T-cell (primary cell): ENCODE measurements at regions not wholly inside any gene's neighbourhood (a gene's known extent, or its start where the extent isn't known, plus 50 kb on each side); places are given as distances from the start of the nearest gene placed in this dataset.

Source experiments
- ATAC-seq, 4 experiments: fragments of 200-7000 bp in 3 of 4; fragments of 150-1000 bp in 1 of 4; cut with Tn5 transposase; replicated peaks in 1 of 4; 1 replicate in 3 of 4; 2 replicates in 1 of 4; pipeline ENCODE4 v1.10.0; 2021; ENCODE audit warnings: moderate library complexity in 3 of 4, mild to moderate bottlenecking in 2 of 4, moderate number of reproducible peaks in 1 of 4
- CTCF ChIA-PET, 2 donors: fragments of 300-600 bp; sonication (Branson Sonifier 250); formaldehyde crosslinking; loops; one replicate each; lab custom pipeline; 2022; ENCODE audit warnings: antibody characterized with exemption in 2 of 2; lab: Charles Lee
- POLR2A ChIA-PET, 2 donors: fragments of 300-600 bp; sonication (Branson Sonifier 250); formaldehyde crosslinking; loops; one replicate each; lab custom pipeline; 2022; ENCODE audit warnings: antibody characterized with exemption in 2 of 2; lab: Charles Lee
- DNase-seq, 35 experiments: peaks; one replicate each; pipeline versions ENCODE4 v3.0.0 to v3.0.0-alpha.2; 2013 to 2023
- H3K27ac ChIP-seq: one replicate; pipeline ENCODE4 v1.5.1; 2013; ENCODE audit warnings: low read length
- H3K27me3 ChIP-seq, 2 experiments: replicated peaks in 1 of 2; 1 replicate in 1 of 2; 2 replicates in 1 of 2; pipeline versions ENCODE4 v1.6.1 to v1.7.0; 2013; ENCODE audit warnings: low read length in 1 of 2, mixed read lengths in 1 of 2; ENCODE audit not compliant: control insufficient read depth in 2 of 2, insufficient read depth in 2 of 2; ENCODE audit errors: extremely low read depth in 1 of 2
- H3K36me3 ChIP-seq, 2 donors: 1 replicate in 1 of 2; 2 replicates in 1 of 2; pipeline versions ENCODE4 v1.6.1 to v1.7.0; 2013; ENCODE audit warnings: low read length in 1 of 2; ENCODE audit not compliant: control insufficient read depth in 2 of 2, insufficient read depth in 1 of 2; ENCODE audit errors: extremely low read depth in 1 of 2
- H3K4me1 ChIP-seq, 2 experiments: 1 replicate in 1 of 2; 2 replicates in 1 of 2; pipeline versions ENCODE4 v1.6.1 to v1.7.0; 2013; ENCODE audit warnings: low read length in 2 of 2, mixed read lengths in 1 of 2; ENCODE audit not compliant: insufficient read depth in 2 of 2, control insufficient read depth in 1 of 2; ENCODE audit errors: extremely low read depth in 1 of 2
- H3K4me3 ChIP-seq, 2 donors: 1 replicate in 1 of 2; 2 replicates in 1 of 2; pipeline versions ENCODE4 v1.5.1 to v1.7.0; 2013; ENCODE audit warnings: mild to moderate bottlenecking in 2 of 2, low read length in 1 of 2, moderate library complexity in 1 of 2; ENCODE audit not compliant: control insufficient read depth in 1 of 2; ENCODE audit errors: extremely low read depth in 1 of 2
- H3K9me3 ChIP-seq: 2 replicates; pipeline ENCODE4 v1.7.0; 2013
- H3K27ac Mint-ChIP-seq, 2 donors: one replicate each; pipeline ENCODE4 v1.8.0; 2020 to 2021; ENCODE audit warnings: mild to moderate bottlenecking in 2 of 2, mixed read lengths in 2 of 2
- H3K27me3 Mint-ChIP-seq, 2 donors: one replicate each; pipeline ENCODE4 v1.8.0; 2021 to 2022; ENCODE audit warnings: mixed read lengths in 2 of 2
- H3K36me3 Mint-ChIP-seq: one replicate; pipeline ENCODE4 v1.8.0; 2021; ENCODE audit warnings: mixed read lengths
- H3K4me1 Mint-ChIP-seq, 3 donors: one replicate each; pipeline ENCODE4 v1.8.0; 2020 to 2022; ENCODE audit warnings: mixed read lengths in 3 of 3, mild to moderate bottlenecking in 1 of 3
- H3K4me3 Mint-ChIP-seq, 3 donors: one replicate each; pipeline ENCODE4 v1.8.0; 2020 to 2022; ENCODE audit warnings: mild to moderate bottlenecking in 3 of 3, mixed read lengths in 3 of 3, moderate library complexity in 3 of 3
- H3K9me3 Mint-ChIP-seq, 3 donors: one replicate each; pipeline ENCODE4 v1.8.0; 2020 to 2022; ENCODE audit warnings: mixed read lengths in 3 of 3
- WGBS: methylation state at CpG from one replicate; pipeline ENCODE4 v1.1.5; 2013; ENCODE audit warnings: missing lambda C conversion rate; ENCODE audit not compliant: insufficient coverage; 5-methylcytosine and 5-hydroxymethylcytosine counted together

DNA sequence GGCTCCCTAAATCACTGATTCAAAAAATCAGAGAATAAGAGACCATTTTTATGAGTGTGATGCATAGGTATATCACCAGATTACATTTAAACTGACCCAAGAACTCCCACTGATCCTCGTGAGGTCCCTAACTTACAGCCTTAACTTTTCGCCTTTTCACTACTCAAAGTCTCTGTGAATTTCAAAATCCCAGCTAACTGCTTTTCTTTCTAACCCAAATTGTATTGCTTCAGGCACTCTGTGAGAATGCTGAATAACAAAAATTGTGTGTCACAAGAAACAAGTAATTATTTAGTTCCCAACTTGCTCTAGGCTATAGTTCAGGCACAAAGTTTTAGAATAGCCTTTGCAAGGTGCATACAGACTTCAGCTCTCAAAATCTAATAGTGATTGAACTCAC is 368.6 kb downstream of the CHSY3 start:
- CTCF ChIA-PET: no interaction called here
- no CpG with 5 or more reads among the region's 2 CpGs for WGBS
- H3K27me3 ChIP-seq: peaks cover 0 to 6% of the 10 kb centered on the region in 2 experiments
- no peaks in the 10 kb centered on the region for H3K9me3 ChIP-seq
- POLR2A ChIA-PET: interaction anchor here in 1 of 2 donors (0.6 kb wide), 1 partner anchor 11 kb away, joined by 4 read pairs; no protein-coding TSS in a partner anchor
- ATAC-seq (no peak), DNase-seq (no peak)
- H3K9me3 Mint-ChIP-seq: no peaks in the 10 kb centered on the region
- no peaks in the 10 kb centered on the region for H3K4me1 ChIP-seq
- H3K27ac Mint-ChIP-seq: no peak overlapping the region
- H3K4me3 Mint-ChIP-seq: no peak overlapping the region
- no peak overlapping the region for H3K27ac ChIP-seq
- H3K36me3 ChIP-seq: no peaks in the 10 kb centered on the region
- no peak overlapping the region for H3K4me3 ChIP-seq
- H3K4me1 Mint-ChIP-seq: no peaks in the 10 kb centered on the region
- H3K27me3 Mint-ChIP-seq: peaks cover 0 to 3% of the 10 kb centered on the region in 2 donors
- no peaks in the 10 kb centered on the region for H3K36me3 Mint-ChIP-seq

DNA sequence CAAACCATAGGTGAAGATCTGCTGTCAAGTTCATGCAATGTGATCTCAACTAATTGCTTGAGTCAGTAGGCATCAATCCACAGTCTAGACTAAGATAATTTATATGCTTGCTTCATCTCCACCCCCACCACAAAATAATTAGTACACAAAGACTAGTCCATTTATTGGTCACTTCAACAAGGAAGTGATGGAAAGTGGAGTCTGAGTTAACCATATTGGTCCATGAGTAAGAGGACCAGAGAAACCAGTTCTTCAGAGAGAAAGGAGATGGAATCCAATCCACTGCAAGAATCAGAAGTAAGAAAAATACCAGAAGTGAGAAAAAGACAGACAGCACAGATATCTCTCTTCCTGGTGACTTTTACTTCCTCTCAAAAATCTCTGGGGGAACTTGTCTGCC is 366.5 kb downstream of the CHSY3 start:
- H3K4me3 Mint-ChIP-seq: no peak overlapping the region
- CTCF ChIA-PET: no interaction called here
- no peaks in the 10 kb centered on the region for H3K36me3 Mint-ChIP-seq
- peaks cover 0 to 3% (median 0%) of the 10 kb centered on the region in 3 donors for H3K9me3 Mint-ChIP-seq
- H3K9me3 ChIP-seq: no peaks in the 10 kb centered on the region
- no peak overlapping the region for H3K4me3 ChIP-seq
- no peaks in the 10 kb centered on the region for H3K4me1 ChIP-seq
- DNase-seq (no peak), ATAC-seq (no peak)
- H3K27me3 ChIP-seq: no peaks in the 10 kb centered on the region
- H3K27ac Mint-ChIP-seq: no peak overlapping the region
- POLR2A ChIA-PET: no interaction called here
- no peaks in the 10 kb centered on the region for H3K36me3 ChIP-seq
- H3K27ac ChIP-seq: no peak overlapping the region
- peaks cover 0 to 3% of the 10 kb centered on the region in 2 donors for H3K27me3 Mint-ChIP-seq
- no peaks in the 10 kb centered on the region for H3K4me1 Mint-ChIP-seq

DNA sequence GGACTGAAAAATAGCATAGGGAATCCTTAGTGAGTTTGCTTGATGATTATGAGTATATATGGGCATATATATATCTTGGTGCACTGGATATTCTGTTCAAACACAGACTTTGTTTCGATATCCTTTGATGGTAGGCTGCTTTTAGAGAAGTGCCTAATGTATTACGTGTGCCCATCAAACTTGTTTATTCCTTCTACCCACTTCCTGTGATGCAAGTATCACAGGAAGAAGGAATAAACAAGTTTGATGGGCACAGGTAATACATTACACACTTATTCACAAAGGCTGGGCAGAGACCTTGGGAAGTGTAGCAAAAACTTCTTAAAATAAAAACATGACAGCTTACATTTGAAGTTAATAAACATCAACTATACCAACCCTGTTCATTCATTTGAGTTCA is 364.2 kb downstream of the CHSY3 start:
- H3K4me3 Mint-ChIP-seq: no peak overlapping the region
- Histone ChIP-seq H3K27me3 (no peaks in the 10 kb centered on the region), H3K4me3 (no peak overlapping the region), H3K4me1 (no peaks in the 10 kb centered on the region), H3K36me3 (no peaks in the 10 kb centered on the region), H3K27ac (no peak overlapping the region), H3K9me3 (no peaks in the 10 kb centered on the region)
- H3K27me3 Mint-ChIP-seq: no peaks in the 10 kb centered on the region
- no peak for ATAC-seq
- peaks cover 0 to 3% (median 0%) of the 10 kb centered on the region in 3 donors for H3K9me3 Mint-ChIP-seq
- no peak overlapping the region for H3K27ac Mint-ChIP-seq
- ChIA-PET CTCF (no interaction called here), POLR2A (no interaction called here)
- no peaks in the 10 kb centered on the region for H3K36me3 Mint-ChIP-seq
- no peak for DNase-seq
- no peaks in the 10 kb centered on the region for H3K4me1 Mint-ChIP-seq
- WGBS: no CpG with 5 or more reads among the region's 2 CpGs

- H3K27me3 ChIP-seq: no peaks in the 10 kb centered on the region
- H3K9me3 Mint-ChIP-seq: peaks cover 0 to 3% (median 0%) of the 10 kb centered on the region in 3 donors
- no peaks in the 10 kb centered on the region for H3K4me1 ChIP-seq
- no peak overlapping the region for H3K27ac ChIP-seq
- no peaks in the 10 kb centered on the region for H3K4me1 Mint-ChIP-seq
- H3K4me3 ChIP-seq: no peak overlapping the region
- H3K36me3 Mint-ChIP-seq: no peaks in the 10 kb centered on the region
- no CpG with 5 or more reads among the region's 2 CpGs for WGBS
- H3K4me3 Mint-ChIP-seq: no peak overlapping the region
- no peaks in the 10 kb centered on the region for H3K27me3 Mint-ChIP-seq
- POLR2A ChIA-PET: no interaction called here
- H3K27ac Mint-ChIP-seq: no peak overlapping the region
- no peak for DNase-seq
- no peak for ATAC-seq
- H3K9me3 ChIP-seq: no peaks in the 10 kb centered on the region
- CTCF ChIA-PET: no interaction called here
- H3K36me3 ChIP-seq: no peaks in the 10 kb centered on the region
Measured at GRCh38 chr5:130267926-130268325, 363.7 kb downstream of the CHSY3 start.

DNA sequence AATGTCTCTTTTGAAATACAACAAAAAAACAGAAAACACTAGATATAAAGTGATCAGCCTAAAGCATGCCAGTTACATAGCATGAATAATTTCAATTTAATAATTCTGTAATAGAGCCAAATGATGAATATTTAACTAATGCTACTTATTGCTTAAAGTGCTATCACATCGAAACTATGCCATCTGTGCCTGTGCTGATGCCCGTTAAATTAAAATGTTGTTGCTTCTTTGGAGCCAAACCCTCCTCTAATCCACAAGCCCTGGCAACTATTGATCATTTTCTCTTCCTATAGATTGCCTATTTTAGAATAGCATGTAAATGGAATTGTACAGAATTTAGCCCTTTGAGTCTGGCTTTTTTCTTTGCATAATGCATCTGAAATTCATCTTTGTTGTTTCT is 356.2 kb downstream of the CHSY3 start:
- H3K36me3 ChIP-seq: no peaks in the 10 kb centered on the region
- no peak overlapping the region for H3K4me3 ChIP-seq
- Mint-ChIP-seq H3K27me3 (no peaks in the 10 kb centered on the region), H3K27ac (no peak overlapping the region), H3K4me3 (no peak overlapping the region), H3K4me1 (no peaks in the 10 kb centered on the region), H3K9me3 (peaks cover 5 to 12% (median 9%) of the 10 kb centered on the region in 3 donors), H3K36me3 (no peaks in the 10 kb centered on the region)
- DNase-seq: no peak
- no peaks in the 10 kb centered on the region for H3K27me3 ChIP-seq
- ChIA-PET CTCF (no interaction called here), POLR2A (no interaction called here)
- no peak for ATAC-seq
- H3K9me3 ChIP-seq: no peaks in the 10 kb centered on the region
- WGBS: no CpG with 5 or more reads among the region's 2 CpGs
- no peaks in the 10 kb centered on the region for H3K4me1 ChIP-seq
- no peak overlapping the region for H3K27ac ChIP-seq

DNA sequence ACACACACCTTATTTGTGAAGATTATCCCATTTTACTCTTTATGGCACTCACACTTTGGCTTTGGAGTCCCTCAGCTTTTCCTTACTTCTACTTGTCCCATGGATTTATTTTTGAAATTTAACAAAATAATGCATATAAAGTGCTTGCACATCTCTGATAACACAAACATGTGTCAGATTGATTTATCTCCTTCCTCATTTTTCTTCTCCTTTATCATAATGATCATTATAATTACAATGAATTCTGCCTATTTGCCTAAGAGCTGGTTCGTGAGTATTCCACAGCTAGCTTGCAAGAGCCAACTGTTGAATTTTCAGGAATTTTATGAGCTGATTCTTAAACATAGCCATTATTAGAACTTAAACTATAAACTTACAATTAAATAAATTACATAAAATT is 347.7 kb downstream of the CHSY3 start:
- no peaks in the 10 kb centered on the region for H3K36me3 ChIP-seq
- H3K9me3 ChIP-seq: no peaks in the 10 kb centered on the region
- Mint-ChIP-seq H3K4me3 (no peak overlapping the region), H3K9me3 (peaks cover 8 to 16% (median 14%) of the 10 kb centered on the region in 3 donors), H3K27ac (no peak overlapping the region), H3K27me3 (peaks cover 0 to 4% of the 10 kb centered on the region in 2 donors), H3K4me1 (no peaks in the 10 kb centered on the region), H3K36me3 (no peaks in the 10 kb centered on the region)
- no peaks in the 10 kb centered on the region for H3K4me1 ChIP-seq
- DNase-seq: no peak
- ATAC-seq: no peak
- no peaks in the 10 kb centered on the region for H3K27me3 ChIP-seq
- H3K27ac ChIP-seq: no peak overlapping the region
- H3K4me3 ChIP-seq: no peak overlapping the region
- ChIA-PET CTCF (no interaction called here), POLR2A (interaction anchor here in 1 of 2 donors (0.7 kb wide), 1 partner anchor 289 kb away, joined by 4 read pairs; no protein-coding TSS in a partner anchor)
- WGBS: no CpG with 5 or more reads among the region's 1 CpG

- H3K27me3 Mint-ChIP-seq: no peaks in the 10 kb centered on the region
- H3K27ac Mint-ChIP-seq: no peak overlapping the region
- ATAC-seq: no peak
- Histone ChIP-seq H3K4me3 (no peak overlapping the region), H3K27ac (no peak overlapping the region), H3K36me3 (no peaks in the 10 kb centered on the region), H3K27me3 (no peaks in the 10 kb centered on the region), H3K4me1 (no peaks in the 10 kb centered on the region), H3K9me3 (no peaks in the 10 kb centered on the region)
- H3K9me3 Mint-ChIP-seq: peaks cover 0 to 11% (median 0%) of the 10 kb centered on the region in 3 donors
- no peak for DNase-seq
- ChIA-PET CTCF (no interaction called here), POLR2A (no interaction called here)
- H3K4me1 Mint-ChIP-seq: no peaks in the 10 kb centered on the region
- H3K4me3 Mint-ChIP-seq: no peak overlapping the region
- WGBS: 25% methylated on average over 1 of the region's 4 CpGs
- H3K36me3 Mint-ChIP-seq: no peaks in the 10 kb centered on the region
Measured at GRCh38 chr5:130243641-130244040, 339.4 kb downstream of the CHSY3 start.
